Omental fat pad (tissue), 3 donors: ENCODE measurements at regions not wholly inside any gene's neighbourhood (a gene's known extent, or its start where the extent isn't known, plus 50 kb on each side); places are given as distances from the start of the nearest gene placed in this dataset.

Experiments used
- ATAC-seq: fragments of 150-250 bp; one replicate; pipeline ENCODE4 v1.9.1; 2016; ENCODE audit warnings: mild to moderate bottlenecking, moderate library complexity; ENCODE audit not compliant: low FRiP score
- DNase-seq: peaks from one replicate; pipeline ENCODE4 v3.0.0-alpha.2; 2019; ENCODE audit warnings: low spot score
- TF ChIP-seq, protein P1 (sequence below), 3 donors: fragments of 450-650 bp; IDR thresholded peaks; one replicate each; pipeline ENCODE4 v1.5.1; 2016 to 2017; ENCODE audit warnings: antibody characterized with exemption in 3 of 3, mild to moderate bottlenecking in 3 of 3, moderate library complexity in 2 of 3

DNA sequence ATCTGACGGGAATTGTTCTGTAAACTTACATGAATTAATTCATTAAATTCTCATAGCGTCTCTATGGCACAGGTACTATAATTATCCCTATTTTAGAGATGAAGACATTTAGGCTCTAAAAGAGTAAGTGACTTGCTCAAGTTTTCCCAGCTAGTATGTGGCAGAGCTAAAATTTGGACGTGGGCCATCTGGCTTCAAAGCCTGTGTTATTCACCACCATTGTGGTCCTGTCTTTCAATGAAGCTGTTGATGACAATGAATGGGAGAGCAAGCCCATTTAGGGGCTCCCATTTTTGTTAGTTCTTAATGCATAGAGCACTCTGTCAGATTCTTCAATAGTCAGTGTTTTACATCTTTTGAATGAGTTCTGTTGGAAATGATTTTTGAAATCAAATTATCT, 236.0 kb upstream of the CD180 start:
- no peak for ATAC-seq
- no peak for DNase-seq
- TF ChIP-seq, protein P1, sequence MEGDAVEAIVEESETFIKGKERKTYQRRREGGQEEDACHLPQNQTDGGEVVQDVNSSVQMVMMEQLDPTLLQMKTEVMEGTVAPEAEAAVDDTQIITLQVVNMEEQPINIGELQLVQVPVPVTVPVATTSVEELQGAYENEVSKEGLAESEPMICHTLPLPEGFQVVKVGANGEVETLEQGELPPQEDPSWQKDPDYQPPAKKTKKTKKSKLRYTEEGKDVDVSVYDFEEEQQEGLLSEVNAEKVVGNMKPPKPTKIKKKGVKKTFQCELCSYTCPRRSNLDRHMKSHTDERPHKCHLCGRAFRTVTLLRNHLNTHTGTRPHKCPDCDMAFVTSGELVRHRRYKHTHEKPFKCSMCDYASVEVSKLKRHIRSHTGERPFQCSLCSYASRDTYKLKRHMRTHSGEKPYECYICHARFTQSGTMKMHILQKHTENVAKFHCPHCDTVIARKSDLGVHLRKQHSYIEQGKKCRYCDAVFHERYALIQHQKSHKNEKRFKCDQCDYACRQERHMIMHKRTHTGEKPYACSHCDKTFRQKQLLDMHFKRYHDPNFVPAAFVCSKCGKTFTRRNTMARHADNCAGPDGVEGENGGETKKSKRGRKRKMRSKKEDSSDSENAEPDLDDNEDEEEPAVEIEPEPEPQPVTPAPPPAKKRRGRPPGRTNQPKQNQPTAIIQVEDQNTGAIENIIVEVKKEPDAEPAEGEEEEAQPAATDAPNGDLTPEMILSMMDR (IDR thresholded peaks at IDR 0.05) = no peak

GRCh38 chr5:67431191-67431590, 234.6 kb upstream of the CD180 start:
- TF ChIP-seq, protein P1 (IDR thresholded peaks at IDR 0.05) = no peak
- ATAC-seq (peak; percentile 89), DNase-seq (no peak)

DNA sequence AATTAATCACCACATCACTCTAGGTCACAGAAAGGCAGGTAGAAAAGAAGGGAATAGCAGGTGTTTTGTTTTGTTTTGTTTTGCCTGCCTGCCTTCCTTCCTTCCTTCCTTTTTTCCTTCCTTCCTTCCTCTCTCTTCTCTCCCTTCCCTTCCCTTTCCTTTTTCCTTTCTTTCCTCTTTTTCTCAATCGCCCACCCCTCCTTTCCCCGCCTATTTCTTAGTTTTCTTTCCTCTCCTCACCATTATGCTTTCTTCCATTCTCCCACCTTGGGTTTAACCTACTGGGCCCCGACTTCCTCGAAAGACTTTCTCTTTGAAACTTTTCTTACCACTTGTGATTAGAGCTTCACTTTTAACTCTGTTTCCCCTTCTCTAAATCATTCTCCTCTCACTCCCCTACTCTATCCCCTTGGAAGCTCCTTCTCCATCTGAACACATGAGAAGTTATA, 231.3 kb upstream of the CD180 start:
- no peak for DNase-seq
- ATAC-seq = no peak
- TF ChIP-seq, protein P1 (IDR thresholded peaks at IDR 0.05) = no peak

DNA sequence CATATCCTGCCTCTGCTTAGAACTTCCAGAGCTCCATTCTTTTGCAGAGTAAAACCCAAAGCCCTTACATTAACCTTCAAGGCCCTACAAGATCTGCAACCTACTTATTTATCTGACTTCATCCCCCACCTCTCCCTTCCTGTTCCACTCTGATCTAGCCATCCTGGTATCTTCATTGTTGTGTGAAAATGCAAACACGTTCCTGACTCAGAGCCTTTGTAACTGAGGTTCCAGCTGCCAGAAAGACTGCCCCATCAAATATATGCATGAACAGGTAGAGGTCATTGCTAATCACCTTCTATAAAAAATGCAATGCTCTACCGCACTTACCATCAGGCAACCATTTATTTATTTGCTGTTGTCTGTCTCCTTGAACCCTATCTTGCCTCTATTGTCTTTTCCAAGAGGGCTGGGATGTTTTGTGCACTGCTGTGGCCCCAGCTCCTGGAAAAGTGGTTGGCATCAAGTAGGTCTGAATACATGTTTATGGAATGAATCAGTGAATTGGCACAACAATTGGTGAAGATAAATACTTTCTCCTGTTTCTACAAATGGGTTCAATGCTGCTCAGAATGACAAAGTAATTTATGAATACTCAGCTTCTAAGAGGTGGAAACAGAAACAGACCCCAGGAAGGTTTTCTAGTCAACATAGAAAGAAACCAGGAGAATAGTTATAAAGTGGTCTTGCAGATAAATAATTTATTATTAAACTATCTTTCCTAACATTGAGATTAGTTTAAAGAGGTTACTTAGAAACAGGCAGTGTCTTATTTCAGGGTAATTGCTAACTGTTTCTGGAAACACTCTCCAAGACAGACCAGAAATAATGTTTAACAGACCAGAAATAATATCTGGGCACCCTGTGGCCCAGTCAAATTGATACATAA, 230.6 kb upstream of the CD180 start:
- no peak for DNase-seq
- no peak for ATAC-seq
- TF ChIP-seq, protein P1 (IDR thresholded peaks at IDR 0.05) = no peak

DNA sequence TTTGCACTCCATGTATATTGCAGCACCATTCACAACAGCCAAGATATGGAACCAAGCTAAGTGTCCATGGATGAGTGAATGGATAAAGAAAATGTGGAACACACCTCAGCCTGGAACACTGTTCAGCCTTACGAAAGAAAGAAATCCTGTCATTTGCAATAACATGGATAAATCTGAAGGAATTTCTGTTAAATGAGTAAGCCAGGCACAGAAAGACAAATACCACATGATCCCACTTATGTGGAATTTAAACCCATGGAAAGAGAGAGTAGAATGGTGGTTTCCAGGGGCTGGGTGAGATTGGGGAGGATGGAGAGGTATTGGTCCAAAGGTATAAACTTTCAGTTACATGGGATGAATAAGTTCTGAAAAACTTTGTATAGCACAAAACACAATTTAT, 228.9 kb upstream of the CD180 start:
- TF ChIP-seq, protein P1 (IDR thresholded peaks at IDR 0.05) = no peak
- no peak for ATAC-seq

DNA sequence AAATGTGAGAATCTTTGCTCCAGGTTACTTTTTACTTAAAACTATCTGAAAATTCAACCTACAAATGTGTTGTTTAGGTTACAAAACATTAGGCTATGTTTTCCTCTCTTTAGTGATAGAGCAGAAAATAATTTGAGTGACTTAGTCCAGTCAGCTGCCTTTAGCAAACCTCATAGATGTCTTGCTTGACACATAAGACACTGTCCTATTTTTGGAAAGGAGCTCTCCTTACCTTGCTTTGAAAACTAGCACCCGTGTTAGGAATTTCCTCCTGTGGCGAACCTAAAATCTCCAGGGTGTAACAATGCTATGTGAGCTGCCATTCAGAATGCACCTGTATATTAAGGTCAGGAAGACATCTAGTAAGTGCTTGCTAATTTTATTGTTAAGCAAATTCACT, 221.2 kb upstream of the CD180 start:
- DNase-seq (no peak), ATAC-seq (no peak)
- TF ChIP-seq, protein P1 (IDR thresholded peaks at IDR 0.05) = no peak

More for the DNA sequence above, 228.9 kb upstream of the CD180 start:
- no peak for DNase-seq

GRCh38 chr5:67416986-67417385, 220.4 kb upstream of the CD180 start:
- DNase-seq (no peak), ATAC-seq (no peak)
- TF ChIP-seq, protein P1 (IDR thresholded peaks at IDR 0.05) = no peak
